OCI-LY1 (cell line): ENCODE measurements at regions not wholly inside any gene's neighbourhood (a gene's known extent, or its start where the extent isn't known, plus 50 kb on each side); places are given as distances from the start of the nearest gene placed in this dataset.

ENCODE experiments used
- CTCF ChIP-seq: fragments of 200-600 bp; sonication (generic), shearing (Covaris generic); IDR thresholded peaks from 2 replicates; pipeline ENCODE4 v1.5.1; 2017; ENCODE audit warnings: mild to moderate bottlenecking, antibody characterized with exemption, low read length, moderate library complexity, mixed read lengths
- EZH2 ChIP-seq: fragments of 200-600 bp; sonication (generic), shearing (Covaris generic); IDR thresholded peaks from 2 replicates; pipeline ENCODE4 v1.8.0; 2017; ENCODE audit warnings: borderline replicate concordance, mixed run types, mild to moderate bottlenecking, antibody characterized with exemption, low read length, moderate library complexity, mixed read lengths

GRCh38 chr18:76231402-76231801 lies 263.6 kb downstream of the ZNF516 start:
- TF ChIP-seq CTCF: no peak
- no peak for TF ChIP-seq EZH2
